Chondrocyte (in vitro differentiated cells): ENCODE measurements at regions not wholly inside any gene's neighbourhood (a gene's known extent, or its start where the extent isn't known, plus 50 kb on each side); places are given as distances from the start of the nearest gene placed in this dataset.
A peak's percentile ranks its signal among the peaks of the same experiment; 100 is the strongest.

ENCODE experiments used
- DNase-seq: peaks from one replicate; pipeline ENCODE4 v3.0.0; 2021; ENCODE audit warnings: mixed read lengths, low spot score
- H3K27ac Mint-ChIP-seq: one replicate; pipeline ENCODE4 v1.8.0; 2021; ENCODE audit warnings: mild to moderate bottlenecking, moderate library complexity, mixed read lengths; ENCODE audit not compliant: unreplicated experiment
- H3K27me3 Mint-ChIP-seq: 2 replicates; pipeline ENCODE4 v1.8.0; 2021; ENCODE audit warnings: low read depth, mixed read lengths
- H3K36me3 Mint-ChIP-seq: 2 replicates; pipeline ENCODE4 v1.8.0; 2021; ENCODE audit warnings: low read depth, mixed read lengths
- H3K4me1 Mint-ChIP-seq: 2 replicates; pipeline ENCODE4 v1.8.0; 2021; ENCODE audit warnings: low read depth, mild to moderate bottlenecking, mixed read lengths
- H3K4me3 Mint-ChIP-seq: one replicate; pipeline ENCODE4 v1.8.0; 2021; ENCODE audit warnings: mild to moderate bottlenecking, moderate library complexity, mixed read lengths; ENCODE audit not compliant: unreplicated experiment
- H3K9me3 Mint-ChIP-seq: 2 replicates; pipeline ENCODE4 v1.8.0; 2021; ENCODE audit warnings: low read depth, mixed read lengths
- TF ChIP-seq, protein P1 (sequence below): fragments of 200-600 bp; sonication (generic); IDR thresholded peaks from 2 replicates; pipeline ENCODE4 v1.5.0; 2021; ENCODE audit warnings: antibody characterized with exemption, mild to moderate bottlenecking, moderate library complexity

DNA sequence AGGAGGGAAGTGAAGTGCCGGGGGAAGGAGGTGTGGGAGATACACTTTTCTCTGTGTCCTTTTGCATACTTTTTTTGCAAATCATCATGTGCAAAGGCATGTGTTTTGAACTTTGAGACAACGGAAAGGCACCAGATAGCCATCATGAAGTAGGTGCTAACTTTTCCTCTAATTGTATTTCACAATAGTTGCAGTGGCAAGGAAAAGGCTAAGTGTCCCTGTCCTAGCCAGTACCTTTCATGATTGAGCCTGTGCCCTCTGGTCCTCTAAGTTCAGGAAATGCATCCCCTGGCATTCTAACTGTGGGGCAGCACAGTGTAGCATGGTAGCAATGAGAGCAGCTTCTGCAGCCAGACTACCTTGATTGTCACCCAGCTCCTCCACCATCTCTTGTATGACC, 186.2 kb downstream of the ADSS2 start:
- Mint-ChIP-seq H3K4me1 (no peaks in the 10 kb centered on the region), H3K27me3 (no peaks in the 10 kb centered on the region), H3K4me3 (no peak overlapping the region), H3K36me3 (no peaks in the 10 kb centered on the region), H3K27ac (no peak overlapping the region), H3K9me3 (peaks cover 4% of the 10 kb centered on the region)
- no peak for DNase-seq
- TF ChIP-seq, protein P1, sequence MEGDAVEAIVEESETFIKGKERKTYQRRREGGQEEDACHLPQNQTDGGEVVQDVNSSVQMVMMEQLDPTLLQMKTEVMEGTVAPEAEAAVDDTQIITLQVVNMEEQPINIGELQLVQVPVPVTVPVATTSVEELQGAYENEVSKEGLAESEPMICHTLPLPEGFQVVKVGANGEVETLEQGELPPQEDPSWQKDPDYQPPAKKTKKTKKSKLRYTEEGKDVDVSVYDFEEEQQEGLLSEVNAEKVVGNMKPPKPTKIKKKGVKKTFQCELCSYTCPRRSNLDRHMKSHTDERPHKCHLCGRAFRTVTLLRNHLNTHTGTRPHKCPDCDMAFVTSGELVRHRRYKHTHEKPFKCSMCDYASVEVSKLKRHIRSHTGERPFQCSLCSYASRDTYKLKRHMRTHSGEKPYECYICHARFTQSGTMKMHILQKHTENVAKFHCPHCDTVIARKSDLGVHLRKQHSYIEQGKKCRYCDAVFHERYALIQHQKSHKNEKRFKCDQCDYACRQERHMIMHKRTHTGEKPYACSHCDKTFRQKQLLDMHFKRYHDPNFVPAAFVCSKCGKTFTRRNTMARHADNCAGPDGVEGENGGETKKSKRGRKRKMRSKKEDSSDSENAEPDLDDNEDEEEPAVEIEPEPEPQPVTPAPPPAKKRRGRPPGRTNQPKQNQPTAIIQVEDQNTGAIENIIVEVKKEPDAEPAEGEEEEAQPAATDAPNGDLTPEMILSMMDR, result no peak

DNA sequence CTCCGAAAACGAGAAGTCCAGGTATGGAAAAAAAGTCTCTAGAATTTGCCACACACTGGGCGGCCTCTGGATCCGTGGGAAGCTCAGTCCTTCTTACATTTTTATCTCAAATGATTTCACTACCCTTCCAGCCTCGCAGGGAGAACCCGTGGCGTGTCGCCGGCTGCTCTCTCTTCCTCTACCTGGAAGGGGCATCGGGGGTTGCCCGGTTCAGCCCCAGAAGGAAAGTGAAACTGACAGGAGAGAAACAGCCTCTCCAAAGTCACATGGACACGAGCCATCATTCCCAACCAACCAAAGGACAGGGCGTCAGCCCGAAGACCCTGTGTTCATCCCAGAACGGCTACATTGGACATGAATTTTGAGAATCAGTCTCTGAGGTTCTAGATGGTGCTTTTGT, 182.5 kb downstream of the ADSS2 start:
- Mint-ChIP-seq H3K36me3 (peaks cover 4% of the 10 kb centered on the region), H3K4me3 (no peak overlapping the region), H3K9me3 (peaks cover 12% of the 10 kb centered on the region), H3K27ac (no peak overlapping the region), H3K4me1 (peaks cover 20% of the 10 kb centered on the region), H3K27me3 (no peaks in the 10 kb centered on the region)
- TF ChIP-seq, protein P1, result no peak
- no peak for DNase-seq

DNA sequence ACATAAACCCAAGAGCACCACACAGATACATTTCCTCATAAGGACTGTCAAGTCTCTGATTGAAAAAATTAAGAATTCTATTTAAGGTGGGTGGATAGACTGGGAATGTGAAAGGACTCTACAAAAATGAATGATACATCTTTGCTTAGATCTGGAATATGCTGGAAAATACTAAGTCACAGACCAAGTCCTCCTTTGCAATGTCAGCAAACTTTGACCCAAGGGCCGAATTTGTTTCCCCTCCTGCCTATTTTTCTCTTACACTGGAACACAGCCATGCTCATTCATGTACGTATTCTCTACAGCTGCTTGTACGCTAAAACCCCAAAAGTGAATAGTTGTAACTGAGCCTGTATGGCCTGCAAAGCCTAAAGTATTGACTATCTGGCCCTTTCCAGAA, 180.7 kb downstream of the ADSS2 start:
- H3K36me3 Mint-ChIP-seq, result peaks cover 4% of the 10 kb centered on the region
- TF ChIP-seq, protein P1, result no peak
- DNase-seq, result no peak
- no peak overlapping the region for H3K4me3 Mint-ChIP-seq
- H3K27ac Mint-ChIP-seq, result no peak overlapping the region
- no peaks in the 10 kb centered on the region for H3K27me3 Mint-ChIP-seq
- peaks cover 12% of the 10 kb centered on the region for H3K9me3 Mint-ChIP-seq
- H3K4me1 Mint-ChIP-seq, result peaks cover 23% of the 10 kb centered on the region

DNA sequence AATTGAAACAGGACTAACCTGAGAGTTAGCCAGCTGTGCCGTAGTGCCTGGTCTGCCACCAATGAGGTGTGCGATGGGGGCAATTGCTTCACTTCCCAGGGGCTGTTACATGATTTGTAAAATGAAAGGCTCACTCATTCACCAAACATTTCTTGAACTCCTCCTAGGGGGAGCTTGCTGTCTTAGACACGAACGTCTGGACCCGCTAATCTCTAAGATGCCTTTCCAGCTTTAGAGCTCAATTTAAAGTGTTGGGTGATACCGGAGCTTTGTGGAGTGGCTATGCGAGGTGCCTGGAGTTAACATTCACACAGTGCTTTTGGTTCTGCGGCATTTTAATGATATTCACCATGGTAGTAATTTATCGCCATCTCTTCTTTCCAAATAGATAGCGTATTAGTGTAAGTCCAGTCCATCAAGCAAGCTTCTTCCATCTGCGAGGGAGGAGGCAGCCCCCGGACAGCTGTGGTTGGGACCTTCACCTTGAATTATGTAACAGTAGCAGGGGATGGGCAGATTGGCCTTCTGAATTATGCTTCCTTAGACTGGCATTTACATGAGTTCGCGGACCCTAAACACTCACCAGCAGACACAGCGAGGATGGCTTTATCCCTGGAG, 179.9 kb downstream of the ADSS2 start:
- Mint-ChIP-seq H3K4me3 (no peak overlapping the region), H3K4me1 (peaks cover 29% of the 10 kb centered on the region), H3K9me3 (peaks cover 12% of the 10 kb centered on the region), H3K27ac (no peak overlapping the region), H3K36me3 (peaks cover 4% of the 10 kb centered on the region), H3K27me3 (no peaks in the 10 kb centered on the region)
- TF ChIP-seq, protein P1, result no peak
- no peak for DNase-seq

DNA sequence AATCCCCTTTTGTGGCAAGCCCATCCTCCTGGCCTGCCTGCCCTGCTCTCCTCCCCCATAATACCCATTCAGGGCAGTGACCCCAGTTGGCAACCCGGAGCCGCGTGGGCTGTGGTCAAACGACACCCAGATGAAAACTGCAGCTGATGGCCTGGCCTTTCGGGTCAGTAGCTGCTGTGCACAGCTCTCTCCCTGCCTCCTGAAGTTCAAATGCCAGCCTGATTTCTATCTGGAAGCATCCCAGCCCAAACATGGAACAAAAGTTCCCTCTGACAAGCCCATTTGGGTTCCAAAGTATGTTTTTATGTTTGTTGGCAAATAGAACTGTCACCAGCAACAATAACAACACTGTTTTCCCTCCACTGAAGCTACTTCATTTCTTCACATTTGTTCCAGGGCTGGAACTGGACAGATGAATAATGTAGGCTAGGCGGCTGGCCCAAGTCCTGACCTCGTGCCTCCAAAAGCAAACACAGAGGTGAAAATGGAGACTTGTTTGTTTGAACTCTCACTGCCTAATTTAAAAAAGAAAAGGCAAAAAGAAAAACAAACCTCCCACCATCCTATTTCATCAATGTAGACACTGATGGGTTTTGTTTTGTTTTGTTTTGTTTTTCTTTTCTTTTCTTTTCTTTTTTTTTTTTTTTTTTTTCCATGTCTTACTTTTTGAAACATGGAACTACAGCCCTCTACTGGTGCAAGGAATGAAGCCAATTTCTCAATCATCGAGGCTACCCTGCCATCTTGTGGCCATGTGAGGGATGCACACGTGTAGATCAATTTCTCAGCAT, 179.0 kb downstream of the ADSS2 start:
- H3K27me3 Mint-ChIP-seq, result no peaks in the 10 kb centered on the region
- peaks cover 12% of the 10 kb centered on the region for H3K9me3 Mint-ChIP-seq
- no peak overlapping the region for H3K4me3 Mint-ChIP-seq
- DNase-seq, result no peak
- H3K27ac Mint-ChIP-seq, result peak overlapping the region; percentile 79
- peaks cover 29% of the 10 kb centered on the region for H3K4me1 Mint-ChIP-seq
- H3K36me3 Mint-ChIP-seq, result peaks cover 4% of the 10 kb centered on the region
- TF ChIP-seq, protein P1, result peak; percentile 100
